WTC11 (cell line): ENCODE measurements at regions not wholly inside any gene's neighbourhood (a gene's known extent, or its start where the extent isn't known, plus 50 kb on each side); places are given as distances from the start of the nearest gene placed in this dataset.

Experiments
- ATAC-seq: fragments of 200-7000 bp; cut with Tn5 transposase; 2 replicates; pipeline ENCODE4 v1.10.0; 2021; ENCODE audit warnings: mild to moderate bottlenecking, moderate library complexity
- CTCF ChIA-PET: fragments of 300-600 bp; sonication (Branson Sonifier 250); formaldehyde crosslinking; loops from one replicate; lab custom pipeline; 2021; ENCODE audit warnings: antibody characterized with exemption; lab: Charles Lee
- POLR2A ChIA-PET: fragments of 350-600 bp; sonication (Branson Sonifier 250); formaldehyde crosslinking; loops from one replicate; lab custom pipeline; 2021; ENCODE audit warnings: antibody characterized with exemption; lab: Charles Lee
- DNase-seq: peaks from one replicate; pipeline ENCODE4 v3.0.0; 2021; ENCODE audit warnings: low spot score
- H3K27ac Mint-ChIP-seq: 2 replicates; pipeline ENCODE4 v1.8.0; 2021; ENCODE audit warnings: mixed read lengths
- H3K27me3 Mint-ChIP-seq: 2 replicates; pipeline ENCODE4 v1.8.0; 2021; ENCODE audit warnings: low read depth, mild to moderate bottlenecking, moderate library complexity, mixed read lengths
- H3K36me3 Mint-ChIP-seq: 2 replicates; pipeline ENCODE4 v1.8.0; 2021; ENCODE audit warnings: mixed read lengths
- H3K4me1 Mint-ChIP-seq: 2 replicates; pipeline ENCODE4 v1.8.0; 2022; ENCODE audit warnings: mixed read lengths
- H3K4me3 Mint-ChIP-seq: 2 replicates; pipeline ENCODE4 v1.8.0; 2021; ENCODE audit warnings: mild to moderate bottlenecking, moderate library complexity, mixed read lengths
- H3K9me3 Mint-ChIP-seq: 2 replicates; pipeline ENCODE4 v1.8.0; 2021; ENCODE audit warnings: mixed read lengths
- ATF2 ChIP-seq: sonication (generic); formaldehyde crosslinking; IDR thresholded peaks from 2 replicates; pipeline ENCODE4 v1.8.1; 2022; ENCODE audit warnings: low read depth, missing genetic modification reagents, borderline replicate concordance
- ETV6 ChIP-seq: sonication (generic); formaldehyde crosslinking; IDR thresholded peaks from 2 replicates; pipeline ENCODE4 v1.8.1; 2022; ENCODE audit warnings: mild to moderate bottlenecking, missing genetic modification reagents
- MLX ChIP-seq: sonication (generic); formaldehyde crosslinking; IDR thresholded peaks from 2 replicates; pipeline ENCODE4 v1.8.1; 2023; ENCODE audit warnings: mild to moderate bottlenecking, missing genetic modification reagents, moderate library complexity
- NR1H2 ChIP-seq: sonication (generic); formaldehyde crosslinking; IDR thresholded peaks from 2 replicates; pipeline ENCODE4 v1.9.0; 2021; ENCODE audit warnings: mild to moderate bottlenecking, moderate library complexity, missing genetic modification reagents
- NR3C1 ChIP-seq: sonication (generic); formaldehyde crosslinking; conservative IDR thresholded peaks from 2 replicates; pipeline ENCODE4 v1.8.1; 2023; ENCODE audit warnings: low read depth, mild to moderate bottlenecking, missing genetic modification reagents
- TCF7 ChIP-seq: sonication (generic); formaldehyde crosslinking; IDR thresholded peaks from 2 replicates; pipeline ENCODE4 v1.8.0; 2022; ENCODE audit warnings: mild to moderate bottlenecking, low read depth, missing genetic modification reagents, moderate library complexity
- ZNF263 ChIP-seq: sonication (generic); formaldehyde crosslinking; IDR thresholded peaks from 2 replicates; pipeline ENCODE4 v1.8.1; 2022; ENCODE audit warnings: low read depth, mild to moderate bottlenecking, moderate library complexity, missing genetic modification reagents

- Mint-ChIP-seq H3K27me3 (no peaks in the 10 kb centered on the region), H3K4me1 (peaks cover 6% of the 10 kb centered on the region), H3K9me3 (no peaks in the 10 kb centered on the region), H3K27ac (no peak overlapping the region), H3K36me3 (no peaks in the 10 kb centered on the region), H3K4me3 (no peak overlapping the region)
- no peak for DNase-seq
- TF ChIP-seq ZNF263 (CRISPR knock-in tag), result no peak
- no peak for TF ChIP-seq TCF7 (CRISPR knock-in tag)
- no peak for TF ChIP-seq NR3C1
- TF ChIP-seq ETV6 (CRISPR knock-in tag), result no peak
- no peak for TF ChIP-seq NR1H2 (CRISPR knock-in tag)
- no peak for TF ChIP-seq ATF2
- no peak for TF ChIP-seq MLX (CRISPR knock-in tag)
- CTCF ChIA-PET, result interaction anchor here (1.5 kb wide), 1 partner anchor 15 kb away, joined by 6 read pairs; no protein-coding TSS in a partner anchor
- POLR2A ChIA-PET, result no interaction called here
- ATAC-seq, result no peak
These were observed 50.6 kb upstream of the USPL1 start for GRCh38 chr13:30567072-30567471.
